OCI-LY7 (cell line): ENCODE measurements at regions not wholly inside any gene's neighbourhood (a gene's known extent, or its start where the extent isn't known, plus 50 kb on each side); places are given as distances from the start of the nearest gene placed in this dataset.

ENCODE experiments used
- EZH2phosphoT487 ChIP-seq: fragments of 200-600 bp; sonication (generic); IDR thresholded peaks from 2 replicates; pipeline ENCODE4 v1.6.1; 2018; ENCODE audit warnings: low read depth, borderline replicate concordance, mild to moderate bottlenecking, mixed run types, antibody characterized with exemption, low read length, moderate library complexity, mixed read lengths
- TF ChIP-seq, protein P1 (sequence below): fragments of 200-600 bp; sonication (generic); conservative IDR thresholded peaks from 2 replicates; pipeline ENCODE4 v1.5.1; 2014; ENCODE audit warnings: mild to moderate bottlenecking, antibody characterized with exemption, low read length, moderate library complexity, mixed read lengths

DNA sequence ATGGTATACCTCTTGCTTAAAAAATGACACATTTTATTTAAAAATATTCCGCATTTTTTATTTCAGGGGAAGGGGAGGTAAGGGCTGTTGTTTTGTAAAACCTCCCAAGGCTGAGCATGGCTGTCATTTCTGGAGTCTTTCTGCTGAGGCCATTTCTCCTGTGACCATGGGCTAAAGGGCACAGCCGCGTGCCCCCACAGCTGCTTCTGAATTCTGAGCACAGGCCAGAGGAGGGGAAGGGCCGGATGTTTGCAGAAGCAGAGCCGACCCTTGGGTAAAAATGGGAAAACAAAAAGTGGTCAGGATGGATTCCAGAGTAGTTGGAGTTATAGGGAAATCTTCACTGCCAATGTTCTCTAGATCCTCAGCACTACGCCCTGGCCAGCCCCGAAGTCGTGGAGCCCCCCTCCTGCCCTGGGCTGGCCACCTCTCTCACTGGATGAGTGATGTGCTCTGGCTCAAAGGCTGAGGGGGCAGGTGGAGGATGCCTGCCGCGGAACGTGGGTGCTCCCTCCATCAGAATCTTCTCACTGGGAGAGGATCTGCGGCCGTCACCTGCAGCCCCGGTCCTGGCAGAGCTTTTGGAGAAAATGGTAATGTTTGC is 131.3 kb upstream of the ZEB1 start:
- TF ChIP-seq, protein P1, sequence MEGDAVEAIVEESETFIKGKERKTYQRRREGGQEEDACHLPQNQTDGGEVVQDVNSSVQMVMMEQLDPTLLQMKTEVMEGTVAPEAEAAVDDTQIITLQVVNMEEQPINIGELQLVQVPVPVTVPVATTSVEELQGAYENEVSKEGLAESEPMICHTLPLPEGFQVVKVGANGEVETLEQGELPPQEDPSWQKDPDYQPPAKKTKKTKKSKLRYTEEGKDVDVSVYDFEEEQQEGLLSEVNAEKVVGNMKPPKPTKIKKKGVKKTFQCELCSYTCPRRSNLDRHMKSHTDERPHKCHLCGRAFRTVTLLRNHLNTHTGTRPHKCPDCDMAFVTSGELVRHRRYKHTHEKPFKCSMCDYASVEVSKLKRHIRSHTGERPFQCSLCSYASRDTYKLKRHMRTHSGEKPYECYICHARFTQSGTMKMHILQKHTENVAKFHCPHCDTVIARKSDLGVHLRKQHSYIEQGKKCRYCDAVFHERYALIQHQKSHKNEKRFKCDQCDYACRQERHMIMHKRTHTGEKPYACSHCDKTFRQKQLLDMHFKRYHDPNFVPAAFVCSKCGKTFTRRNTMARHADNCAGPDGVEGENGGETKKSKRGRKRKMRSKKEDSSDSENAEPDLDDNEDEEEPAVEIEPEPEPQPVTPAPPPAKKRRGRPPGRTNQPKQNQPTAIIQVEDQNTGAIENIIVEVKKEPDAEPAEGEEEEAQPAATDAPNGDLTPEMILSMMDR = no peak
- TF ChIP-seq EZH2phosphoT487 = no peak
